ENCODE measurements at regions not wholly inside any gene's neighbourhood (a gene's known extent, or its start where the extent isn't known, plus 50 kb on each side); places are given as distances from the start of the nearest gene placed in this dataset.

DNA sequence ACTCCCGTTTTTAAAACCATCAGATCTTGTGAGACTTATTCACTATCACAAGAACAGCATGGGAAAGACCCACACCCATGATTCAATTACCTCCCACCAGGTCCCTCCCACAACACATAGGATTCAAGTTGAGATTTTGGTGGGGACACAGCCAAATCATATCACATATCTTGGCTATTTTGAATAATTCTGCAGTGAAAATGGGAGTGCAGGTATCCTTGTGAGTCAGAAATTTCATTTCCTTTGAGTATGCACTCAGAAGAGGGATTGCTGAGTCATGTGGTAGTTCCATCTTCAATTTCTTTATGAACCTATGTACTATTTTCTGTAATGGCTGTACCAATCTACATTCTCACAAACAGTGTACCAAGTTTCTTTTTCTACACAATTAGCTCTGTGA is 125.8 kb downstream of the ANKRD7 start:
- Histone ChIP-seq H3K4me3 (no peak overlapping the region), H3K27ac (no peak overlapping the region), H3K4me1 (no peaks in the 10 kb centered on the region), H3K36me3 (no peaks in the 10 kb centered on the region), H3K9me3 (no peaks in the 10 kb centered on the region), H3K27me3 (no peaks in the 10 kb centered on the region)
- no peak for DNase-seq
- TF ChIP-seq CTCF (IDR thresholded peaks at IDR 0.05) (no peak), POLR2A (IDR thresholded peaks at IDR 0.05) (no peak)
- intact Hi-C loops (cut with DNase I; ENCODE audit: low total_unique reads), result no loop called here

DNA sequence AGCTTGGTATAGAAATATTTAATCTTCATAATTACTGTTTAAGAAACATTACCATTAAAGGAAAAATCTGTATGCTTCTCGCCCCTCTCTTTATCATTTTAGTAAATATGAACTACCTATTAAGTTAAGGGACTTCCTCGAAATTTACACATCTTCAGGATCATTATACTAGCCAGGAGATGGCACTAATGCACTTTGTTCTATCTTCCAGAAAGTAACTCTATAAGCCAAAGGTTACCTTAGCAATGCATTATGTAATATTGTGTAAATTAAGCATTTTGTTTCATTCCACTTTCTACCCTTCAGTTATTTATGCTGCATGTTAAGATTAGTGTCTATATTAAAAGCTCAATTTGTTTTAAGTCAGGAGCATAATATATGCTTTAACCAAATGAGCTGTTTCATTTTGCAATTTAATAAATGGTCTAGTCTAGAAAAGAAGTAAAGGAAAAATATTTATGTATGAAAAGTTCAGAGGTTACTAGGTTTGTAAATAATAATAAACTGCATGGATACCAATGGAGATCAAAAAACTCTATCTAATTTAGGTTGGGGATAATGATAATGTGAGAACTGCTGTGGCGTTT is 128.5 kb downstream of the ANKRD7 start:
- Histone ChIP-seq H3K27ac (no peak overlapping the region), H3K4me3 (no peak overlapping the region), H3K27me3 (no peaks in the 10 kb centered on the region), H3K9me3 (no peaks in the 10 kb centered on the region), H3K36me3 (no peaks in the 10 kb centered on the region), H3K4me1 (no peaks in the 10 kb centered on the region)
- DNase-seq, result no peak
- intact Hi-C loops (cut with DNase I; ENCODE audit: low total_unique reads), result no loop called here
- TF ChIP-seq POLR2A (IDR thresholded peaks at IDR 0.05) (no peak), CTCF (IDR thresholded peaks at IDR 0.05) (no peak)

DNA sequence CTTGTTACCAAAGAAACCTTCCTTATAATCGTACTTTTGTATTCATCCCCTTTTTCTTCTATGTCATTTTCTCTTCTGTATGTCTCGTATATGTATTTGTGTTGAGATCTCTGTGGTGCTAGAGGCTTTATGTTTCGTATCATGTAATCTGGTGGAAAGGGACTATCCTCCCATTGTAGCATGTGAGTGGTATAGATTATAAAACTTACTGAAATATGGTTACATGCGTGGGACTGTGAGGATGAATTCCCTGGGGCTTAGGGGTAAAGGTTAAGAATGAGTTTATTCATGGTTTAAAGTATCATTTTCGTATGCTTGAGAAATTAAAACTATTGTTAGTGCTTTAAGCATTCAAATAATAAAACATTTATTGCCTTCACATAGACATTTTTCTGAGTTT is 141.9 kb downstream of the ANKRD7 start:
- DNase-seq, result no peak
- TF ChIP-seq CTCF (IDR thresholded peaks at IDR 0.05), result no peak
- no peak for TF ChIP-seq POLR2A (IDR thresholded peaks at IDR 0.05)
- Histone ChIP-seq H3K27me3 (no peaks in the 10 kb centered on the region), H3K36me3 (no peaks in the 10 kb centered on the region), H3K27ac (no peak overlapping the region), H3K4me1 (no peaks in the 10 kb centered on the region), H3K9me3 (no peaks in the 10 kb centered on the region), H3K4me3 (no peak overlapping the region)
- intact Hi-C loops (cut with DNase I; ENCODE audit: low total_unique reads), result no loop called here

GRCh38 chr7:118368958-118369357 is 144.5 kb downstream of the ANKRD7 start:
- Histone ChIP-seq H3K4me3 (no peak overlapping the region), H3K9me3 (no peaks in the 10 kb centered on the region), H3K4me1 (no peaks in the 10 kb centered on the region), H3K36me3 (no peaks in the 10 kb centered on the region), H3K27me3 (no peaks in the 10 kb centered on the region), H3K27ac (no peak overlapping the region)
- no peak for TF ChIP-seq POLR2A (IDR thresholded peaks at IDR 0.05)
- intact Hi-C loops (cut with DNase I; ENCODE audit: low total_unique reads), result no loop called here
- DNase-seq, result no peak

DNA sequence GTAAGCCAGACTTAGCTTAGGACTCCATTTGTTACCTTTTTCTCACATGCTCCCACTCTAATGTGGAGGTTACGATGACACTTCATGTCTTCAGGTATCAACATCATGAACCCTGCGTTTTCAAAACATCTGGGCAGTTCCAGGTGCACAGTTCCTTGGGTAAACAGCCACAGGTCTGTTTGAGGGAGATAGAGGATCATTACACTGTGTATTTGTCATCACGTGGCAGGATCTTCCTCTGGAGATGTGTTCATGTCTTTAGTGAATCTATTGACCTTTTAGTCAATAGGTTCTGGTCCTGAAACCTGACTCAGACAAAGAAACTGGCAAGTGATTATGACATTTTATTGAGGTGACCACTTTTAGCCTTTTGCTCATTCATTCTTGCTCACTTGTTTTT is 145.5 kb downstream of the ANKRD7 start:
- intact Hi-C loops (cut with DNase I; ENCODE audit: low total_unique reads), result no loop called here

More for the DNA sequence above, 145.5 kb downstream of the ANKRD7 start:
- Histone ChIP-seq H3K4me1 (no peaks in the 10 kb centered on the region), H3K4me3 (no peak overlapping the region), H3K27me3 (no peaks in the 10 kb centered on the region), H3K27ac (no peak overlapping the region), H3K36me3 (no peaks in the 10 kb centered on the region), H3K9me3 (no peaks in the 10 kb centered on the region)
- TF ChIP-seq CTCF (IDR thresholded peaks at IDR 0.05) (no peak), POLR2A (IDR thresholded peaks at IDR 0.05) (no peak)
- DNase-seq, result no peak
